HG02588 (cell line): ENCODE measurements at regions not wholly inside any gene's neighbourhood (a gene's known extent, or its start where the extent isn't known, plus 50 kb on each side); places are given as distances from the start of the nearest gene placed in this dataset.
A peak's percentile ranks its signal among the peaks of the same experiment; 100 is the strongest.
"Not testable (repeated sequence)": the region's sequence is repeated elsewhere in the genome, so short reads cannot be mapped to it uniquely, and the experiment has no call there.

Experiments used
- ATAC-seq: cut with Tn5 transposase; IDR thresholded peaks from one replicate; pipeline ENCODE4 v1.9.1; 2021; ENCODE audit warnings: mild to moderate bottlenecking, moderate library complexity; ENCODE audit not compliant: unreplicated experiment

DNA sequence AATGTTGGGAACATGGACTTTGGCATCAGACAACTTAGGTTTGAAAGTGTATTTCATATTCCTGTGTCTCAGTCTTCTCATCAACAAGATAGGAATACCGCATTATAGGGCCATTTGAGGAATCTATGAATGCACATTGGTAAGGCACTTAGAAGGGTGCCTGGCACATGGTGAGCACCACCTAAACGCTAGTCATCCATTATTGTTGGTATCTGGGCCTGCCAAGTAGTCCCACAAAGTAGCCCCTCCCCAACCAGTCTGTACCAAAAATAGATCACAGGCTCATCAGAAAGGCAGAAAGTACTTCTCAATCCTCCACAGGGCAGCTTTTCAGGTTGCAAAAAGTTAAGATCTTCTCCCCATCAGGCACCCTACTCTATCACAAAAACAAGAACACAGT is 162.3 kb upstream of the KLF3 start:
- no peak for ATAC-seq

DNA sequence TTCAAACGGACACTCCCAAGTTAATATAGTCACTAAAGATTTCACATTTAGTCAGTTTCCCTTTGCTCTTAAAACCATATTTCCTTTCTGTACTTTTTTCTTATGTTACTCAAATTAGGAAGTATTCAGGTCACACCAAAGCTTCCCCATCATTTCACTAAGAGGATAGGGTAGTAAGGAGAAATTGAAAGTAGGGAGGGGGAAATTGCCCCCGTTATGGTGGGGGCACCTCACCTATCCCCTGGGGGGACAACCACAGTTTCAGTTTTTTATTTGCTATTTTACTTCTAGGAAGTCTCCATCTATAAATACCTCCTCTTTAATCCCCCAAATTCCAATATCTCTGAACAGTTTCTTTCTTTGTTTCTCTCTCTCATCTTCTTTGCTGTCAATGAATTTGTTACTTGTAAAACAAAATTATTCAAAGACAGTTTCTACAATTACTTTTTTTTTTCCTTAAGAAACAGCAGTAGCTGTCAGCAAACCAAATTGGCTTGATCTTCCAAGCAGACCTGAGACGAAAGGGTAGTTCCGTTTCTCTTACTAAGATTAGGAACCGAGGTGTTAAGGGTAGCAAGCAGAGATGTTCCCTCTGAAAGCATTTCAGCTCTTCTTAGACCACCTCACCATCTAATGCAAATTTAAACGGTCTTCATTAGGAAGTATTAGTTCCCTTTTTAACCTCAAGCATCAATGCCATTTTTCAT is 160.2 kb upstream of the KLF3 start:
- peak; percentile 90 for ATAC-seq

DNA sequence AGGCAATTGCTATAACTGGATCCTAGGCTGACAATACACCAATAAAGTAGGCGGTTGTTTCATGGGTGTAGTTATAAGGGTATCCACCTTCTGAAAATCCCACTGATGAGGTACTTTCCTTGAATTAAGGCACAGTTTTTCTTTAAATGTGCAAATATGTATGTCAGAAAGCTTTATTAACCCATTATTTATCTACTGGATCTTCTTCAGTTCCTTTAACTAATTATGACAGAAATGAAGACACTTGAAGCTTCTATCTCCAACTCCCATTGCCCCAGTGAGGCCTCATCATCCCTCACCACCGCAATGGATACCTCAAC is 159.6 kb upstream of the KLF3 start:
- no peak for ATAC-seq

DNA sequence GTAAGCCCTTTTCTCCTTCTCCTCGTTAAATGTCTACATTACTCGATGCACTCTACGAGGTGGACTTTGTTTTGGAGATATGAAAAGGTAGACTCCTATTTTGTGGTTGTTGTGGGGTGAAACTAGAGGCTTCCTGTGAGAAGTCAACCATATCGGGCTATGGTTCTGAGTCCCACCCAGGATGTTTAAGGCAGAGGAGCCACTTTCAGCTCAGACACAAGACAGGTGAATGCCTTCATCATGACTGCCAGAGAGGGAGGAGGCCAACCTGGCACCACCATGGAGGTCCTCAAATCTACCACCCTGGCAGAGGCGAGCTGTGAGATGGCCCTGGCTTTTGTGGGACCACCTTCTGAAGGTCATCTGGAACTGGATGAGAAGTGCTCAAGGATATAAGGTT is 154.4 kb upstream of the KLF3 start:
- ATAC-seq = no peak

DNA sequence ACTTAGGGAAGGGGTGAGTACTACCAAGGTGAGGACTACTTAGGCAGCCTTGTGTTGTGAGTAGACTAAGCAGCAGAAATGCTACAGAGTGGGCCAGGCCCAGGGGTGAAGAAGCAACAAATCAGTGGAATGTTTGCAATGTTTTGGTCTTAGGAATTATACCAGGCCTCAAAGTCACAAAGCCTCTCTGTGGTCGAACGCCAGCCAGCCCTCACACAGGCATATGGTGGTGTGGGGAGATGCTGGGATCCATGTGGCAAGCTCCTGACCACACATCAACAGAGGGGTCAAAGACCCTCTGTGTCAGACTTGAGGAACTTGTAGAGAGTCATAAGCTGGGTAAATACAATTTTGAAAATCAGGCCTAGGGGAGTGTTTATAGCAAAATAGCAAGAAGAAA is 153.8 kb upstream of the KLF3 start:
- no peak for ATAC-seq

DNA sequence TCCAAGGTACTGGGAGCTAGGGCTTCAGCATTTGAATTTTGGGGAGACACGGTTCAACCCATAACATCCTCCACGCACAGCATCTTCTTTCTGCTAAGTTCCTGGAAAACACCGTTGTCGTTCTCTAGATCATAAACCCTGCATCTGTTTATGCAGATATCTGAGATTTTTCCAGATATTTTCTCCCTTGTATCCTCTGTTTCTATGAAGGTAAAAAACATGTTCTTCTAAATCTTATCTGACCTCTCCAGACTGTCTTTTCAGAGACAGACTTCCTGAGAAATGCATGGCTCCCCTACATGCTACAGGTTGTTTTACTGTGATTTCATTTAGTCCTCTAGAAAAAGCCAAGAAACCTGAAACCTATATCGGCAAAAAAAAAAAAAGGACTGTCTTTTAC is 152.3 kb upstream of the KLF3 start:
- no peak for ATAC-seq

DNA sequence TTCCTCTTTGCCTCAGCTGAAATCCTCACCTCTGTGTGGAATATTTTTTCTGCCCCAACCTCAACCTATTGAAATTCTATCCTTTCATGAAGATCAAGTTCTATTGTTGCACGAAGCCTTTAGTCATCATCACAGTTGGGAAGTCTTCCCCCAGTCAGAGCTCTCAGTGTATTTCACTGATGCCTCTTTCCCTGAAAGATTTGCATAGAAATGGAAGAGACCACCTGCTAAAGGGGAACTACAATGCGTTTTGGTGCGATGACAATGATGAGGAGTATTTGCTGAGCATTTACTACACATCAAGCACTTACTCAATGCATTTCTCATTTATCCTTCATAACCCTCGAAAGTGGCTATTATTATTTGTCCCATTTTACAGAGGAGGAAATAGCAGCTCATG is 151.2 kb upstream of the KLF3 start:
- no peak for ATAC-seq

DNA sequence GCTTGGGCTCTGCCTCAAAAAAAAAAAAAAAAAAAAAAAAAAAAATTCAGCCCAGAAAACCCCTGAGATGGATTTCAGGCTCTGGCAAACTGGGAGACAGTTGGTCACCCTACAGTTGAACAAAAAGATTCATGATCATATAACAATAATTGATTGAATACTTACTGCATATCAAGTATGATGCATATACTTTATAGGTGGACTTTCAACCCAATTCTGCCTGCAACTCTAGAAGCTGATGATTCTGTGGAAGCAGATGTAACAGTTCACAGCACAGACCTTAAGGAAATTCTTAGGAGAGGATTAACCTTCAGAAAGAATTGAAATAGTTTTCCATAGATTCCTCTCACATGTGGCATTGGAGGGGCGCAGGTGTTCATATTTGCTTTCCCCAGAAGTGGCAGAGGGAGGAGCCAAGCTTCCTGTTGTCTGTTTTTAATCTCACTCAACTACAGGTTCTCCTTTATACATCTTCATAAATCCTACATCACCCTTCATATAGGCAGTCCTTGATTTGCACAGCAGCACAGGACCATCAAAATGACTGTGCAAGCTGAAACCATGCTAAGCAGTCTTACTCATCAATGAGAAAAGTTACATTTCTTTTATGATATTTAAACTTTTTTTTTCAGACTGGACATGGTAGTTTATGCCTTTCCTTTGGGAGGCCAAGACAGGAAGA is 149.4 kb upstream of the KLF3 start:
- no peak for ATAC-seq

DNA sequence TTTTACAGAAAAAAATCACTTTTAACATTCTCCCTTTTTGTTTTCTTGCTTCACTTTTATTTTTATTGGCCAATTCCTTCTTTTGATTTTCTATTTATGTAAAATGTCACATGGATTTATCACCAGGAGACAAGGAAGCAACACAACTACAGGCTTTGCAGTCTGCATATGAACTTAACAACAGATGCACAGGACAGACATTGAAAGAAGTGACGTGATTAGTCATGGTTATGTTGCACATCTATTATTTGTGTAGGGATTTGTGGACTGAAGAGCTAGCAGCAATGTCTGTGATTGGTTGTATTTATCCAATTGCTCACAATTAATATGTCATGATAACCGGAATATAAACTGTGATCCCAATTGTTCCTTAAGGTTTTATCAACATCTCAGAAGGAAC is 147.8 kb upstream of the KLF3 start:
- no peak for ATAC-seq

DNA sequence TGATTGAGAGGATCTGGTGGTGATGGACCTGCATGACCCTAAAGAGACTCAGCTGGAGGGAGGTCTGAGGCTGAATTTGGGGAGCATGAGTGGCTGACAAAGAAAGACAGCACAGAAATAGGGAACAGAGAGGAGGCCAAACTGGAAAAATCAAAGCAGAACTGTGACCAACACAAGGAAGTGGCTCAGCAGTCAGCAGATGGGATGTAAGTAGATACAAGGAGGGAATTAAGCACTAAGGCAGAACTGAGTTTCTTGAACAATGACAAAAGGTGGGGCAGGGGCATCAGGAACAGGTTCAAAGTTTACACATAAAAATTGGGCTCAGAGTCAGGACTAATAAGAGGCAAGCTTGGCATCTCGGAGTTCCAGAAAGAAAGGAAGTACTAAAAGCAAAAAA is 144.3 kb upstream of the KLF3 start:
- no peak for ATAC-seq

DNA sequence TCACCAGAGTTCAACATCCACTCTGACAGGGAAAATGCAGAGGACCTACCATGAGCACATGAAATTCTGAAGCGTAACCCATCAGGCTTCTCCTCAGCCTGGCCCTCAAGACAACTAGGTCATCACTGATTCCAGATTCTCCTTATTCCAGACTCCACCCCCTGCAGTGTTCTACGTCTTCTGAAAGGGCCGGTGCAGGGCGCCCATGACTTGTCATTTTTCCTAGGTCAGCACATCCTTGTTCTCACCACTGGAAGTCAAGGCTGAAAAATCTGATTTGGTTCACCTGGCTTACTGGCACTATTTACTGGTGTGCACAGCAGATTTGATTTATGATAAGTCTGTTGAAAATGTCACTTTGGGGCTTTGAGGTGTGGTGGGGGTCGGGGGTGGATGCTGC is 140.9 kb upstream of the KLF3 start:
- no peak for ATAC-seq

DNA sequence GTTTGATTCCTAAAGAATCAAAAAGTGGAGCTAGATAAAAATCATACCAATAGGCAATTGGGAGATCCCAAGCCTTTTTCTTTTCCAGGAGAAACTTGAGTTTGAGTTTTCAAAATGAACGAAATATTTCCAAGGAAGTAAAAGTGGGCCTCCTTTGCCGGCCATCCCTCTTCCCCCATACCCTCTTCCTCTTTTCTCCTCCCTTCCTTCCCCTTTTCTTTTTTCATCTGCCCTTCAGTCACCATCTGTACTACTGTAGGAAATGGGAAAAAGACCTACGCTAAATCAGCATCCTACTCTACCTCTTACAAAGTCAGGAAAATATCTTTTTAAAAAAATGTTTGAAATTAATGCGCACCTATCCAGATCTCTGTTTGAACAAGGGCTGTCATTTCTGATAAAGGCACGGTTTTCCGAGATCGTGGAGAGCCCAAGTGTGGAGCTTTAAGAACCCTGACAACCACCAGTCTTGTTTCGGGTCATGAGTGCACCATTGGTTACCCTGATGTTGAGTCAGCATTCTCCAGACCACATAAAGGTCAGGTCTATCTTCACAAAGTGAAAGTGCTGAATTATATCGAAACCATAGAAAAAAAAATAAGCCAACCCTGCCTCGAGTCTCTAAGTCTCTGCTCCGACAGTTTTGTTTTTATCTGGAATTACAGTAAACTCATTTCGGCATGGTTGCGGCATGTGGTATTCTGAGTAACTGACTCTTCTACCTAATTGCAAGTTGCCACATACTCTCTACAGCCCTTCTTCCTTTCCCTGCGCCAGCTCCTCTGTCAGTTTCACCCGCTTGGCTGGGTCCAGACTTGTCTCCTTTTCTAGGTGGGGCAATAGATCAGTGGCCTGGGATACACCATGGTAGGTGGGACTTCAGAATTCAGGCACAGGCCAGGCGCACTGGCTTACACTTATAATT is 140.2 kb upstream of the KLF3 start:
- ATAC-seq = peak; percentile 97

DNA sequence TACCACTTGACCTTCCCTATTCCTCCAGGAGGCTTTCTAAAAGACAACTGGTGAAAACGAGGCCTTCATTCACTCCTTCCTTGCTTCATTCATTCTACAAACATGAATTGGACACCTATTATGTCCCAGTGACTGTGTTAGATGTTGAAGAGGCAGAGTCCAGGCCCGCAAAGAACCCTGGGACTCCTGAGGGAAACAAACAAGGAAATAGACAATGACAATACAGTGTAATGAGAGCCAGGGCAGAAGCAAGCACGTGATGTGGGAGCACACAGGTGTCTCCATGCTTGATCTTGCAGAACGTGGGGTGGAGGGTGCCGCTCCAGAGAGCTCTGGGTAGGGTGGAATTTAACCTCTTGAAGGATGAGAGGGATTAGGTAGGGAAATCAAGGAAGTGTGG is 137.6 kb upstream of the KLF3 start:
- ATAC-seq = no peak

DNA sequence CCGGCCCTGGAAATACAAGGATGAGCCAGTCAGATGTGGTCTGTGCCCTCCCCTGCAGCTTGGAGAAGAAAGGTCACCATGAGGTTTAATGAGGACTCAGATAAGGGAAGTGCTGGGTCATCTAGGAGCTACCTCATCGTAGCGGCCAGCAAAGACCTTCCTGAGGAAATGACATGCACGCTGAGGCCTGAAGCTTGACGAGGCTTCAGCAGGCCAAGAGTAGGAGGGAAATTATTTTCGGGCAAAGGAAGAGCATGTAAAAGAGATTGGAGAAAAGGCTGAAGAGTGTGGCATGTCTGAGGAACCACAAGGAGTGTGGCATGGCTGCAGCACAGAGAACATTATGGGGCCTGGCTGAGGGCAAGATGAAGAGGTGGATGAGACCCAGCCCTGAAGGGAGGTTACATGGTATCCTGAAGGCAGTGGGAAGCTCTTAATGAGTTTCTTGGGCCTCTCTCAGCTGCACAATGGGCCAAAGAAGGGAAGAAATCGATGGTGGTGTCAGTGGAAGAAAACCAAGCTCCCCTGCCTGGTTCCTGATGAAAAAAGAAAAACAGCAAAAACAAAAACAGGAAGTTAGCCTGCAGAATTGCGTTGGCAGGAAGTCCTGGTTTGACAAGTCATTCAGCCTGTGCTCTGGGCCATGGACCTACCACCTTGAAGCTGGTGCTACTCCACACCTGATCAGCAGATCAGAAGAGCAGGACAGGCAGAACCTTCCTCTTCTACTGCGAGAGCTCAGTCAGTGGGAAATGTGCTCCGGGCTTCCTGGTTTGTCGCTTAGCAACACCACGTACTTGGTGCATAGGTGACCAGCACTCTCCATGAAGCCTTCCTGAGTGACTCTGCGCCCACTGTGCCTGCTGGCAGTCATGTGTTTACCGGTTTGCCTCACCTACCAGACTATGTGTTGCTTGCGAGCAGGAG is 134.5 kb upstream of the KLF3 start:
- peak; percentile 76 for ATAC-seq

DNA sequence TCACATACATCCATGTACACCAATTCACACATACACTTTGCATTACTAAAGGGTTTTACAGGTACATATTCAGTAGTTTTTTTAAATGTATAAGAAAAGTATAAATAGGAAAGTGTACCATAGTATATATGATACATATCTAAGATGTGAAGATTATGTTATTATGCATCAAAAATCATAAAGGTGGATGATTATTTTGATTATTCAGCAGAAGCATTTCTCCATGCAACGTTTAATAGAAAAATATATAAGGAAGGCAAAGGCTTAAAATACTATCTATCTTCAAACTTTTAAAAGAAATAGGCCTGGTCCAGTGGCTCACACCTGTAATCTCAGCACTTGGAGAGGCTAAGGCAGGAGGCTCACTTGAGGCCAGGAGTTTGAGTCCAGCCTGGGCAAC is 133.5 kb upstream of the KLF3 start:
- ATAC-seq = no peak

DNA sequence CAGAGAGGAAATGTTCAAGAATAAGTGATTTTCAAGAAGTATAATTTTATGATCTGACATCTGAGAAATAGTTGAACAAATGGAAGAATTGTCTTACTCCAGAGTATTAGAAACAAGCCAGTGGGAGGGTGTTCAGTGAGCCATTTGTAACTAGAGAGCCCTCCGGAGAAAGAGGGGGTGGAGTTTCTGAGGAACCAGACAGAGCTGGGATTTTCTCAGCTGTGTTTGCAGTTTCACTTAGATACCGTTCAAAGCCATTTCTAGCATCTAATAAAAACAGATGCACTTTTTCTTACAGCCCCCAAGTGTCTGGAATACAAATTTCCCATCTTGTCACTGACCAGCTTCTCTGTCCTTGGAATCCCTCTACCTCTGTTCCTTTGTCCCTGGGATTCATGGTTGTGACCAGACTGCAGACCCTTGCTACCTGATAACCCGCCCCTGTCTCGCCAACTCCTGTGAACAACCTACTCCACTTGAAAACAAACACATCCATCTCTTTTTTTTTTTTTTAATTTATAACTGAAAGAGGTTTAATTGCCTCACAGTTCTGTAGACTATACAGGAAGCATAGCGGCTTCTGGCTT is 132.8 kb upstream of the KLF3 start:
- no peak for ATAC-seq

DNA sequence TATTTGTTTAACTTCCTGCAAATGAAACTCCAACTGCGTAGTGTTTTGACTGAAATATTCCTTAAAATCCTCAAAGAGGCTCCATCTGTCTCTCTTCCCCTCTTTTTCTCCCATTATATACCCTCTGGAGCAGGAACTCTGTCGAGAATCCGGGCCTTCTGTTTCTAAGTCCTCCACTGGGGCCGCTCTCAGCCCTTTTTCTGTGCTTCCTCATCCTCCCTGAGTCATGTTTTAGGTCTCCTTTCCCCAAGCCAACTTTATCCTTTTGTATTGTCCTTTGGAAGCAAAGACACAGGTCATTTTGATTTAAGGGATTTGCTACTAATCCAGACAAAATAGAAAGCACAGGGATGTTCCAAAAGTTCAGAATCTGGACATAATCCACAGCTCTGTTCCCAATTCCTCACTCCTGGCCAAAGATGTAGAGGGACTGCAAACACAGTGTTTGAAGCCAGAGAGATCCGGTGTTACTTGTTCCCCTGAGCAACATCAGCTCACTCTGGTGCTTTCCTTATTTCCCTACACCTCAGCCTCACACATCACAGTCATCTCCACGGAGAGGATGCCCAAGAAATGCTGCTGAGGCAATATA is 131.0 kb upstream of the KLF3 start:
- ATAC-seq = no peak

DNA sequence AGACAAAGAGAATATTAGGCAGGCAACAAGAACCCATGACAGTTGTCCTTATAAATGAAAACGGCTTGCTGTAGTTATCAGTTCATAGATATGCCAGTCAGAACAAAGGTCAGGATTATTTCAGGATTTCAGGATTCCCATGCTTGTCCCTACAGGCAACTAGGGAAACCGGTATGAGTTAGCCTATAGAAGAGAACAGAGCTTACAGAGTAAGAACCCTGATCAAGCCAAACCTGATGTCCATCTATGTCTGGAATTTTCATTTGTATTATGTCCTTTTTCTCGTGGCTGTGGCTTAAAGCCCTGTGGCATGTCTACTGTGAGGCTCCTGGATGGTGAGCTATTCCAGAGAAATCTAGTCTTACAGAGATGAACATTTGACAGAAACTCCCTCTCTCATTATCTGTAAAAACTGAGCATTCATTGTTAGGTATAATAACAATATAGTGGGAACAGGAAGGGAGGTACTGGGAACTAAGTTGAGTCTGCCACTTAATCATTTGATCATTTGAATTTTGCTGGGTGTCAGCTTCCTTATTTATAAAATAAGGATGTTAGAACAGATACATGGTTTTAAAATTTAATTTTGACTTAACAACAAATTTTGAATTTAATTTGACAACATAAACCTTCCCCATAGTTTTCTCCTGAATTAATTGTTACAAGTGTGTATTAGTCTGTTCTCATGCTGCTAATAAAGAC is 129.5 kb upstream of the KLF3 start:
- ATAC-seq = no peak

DNA sequence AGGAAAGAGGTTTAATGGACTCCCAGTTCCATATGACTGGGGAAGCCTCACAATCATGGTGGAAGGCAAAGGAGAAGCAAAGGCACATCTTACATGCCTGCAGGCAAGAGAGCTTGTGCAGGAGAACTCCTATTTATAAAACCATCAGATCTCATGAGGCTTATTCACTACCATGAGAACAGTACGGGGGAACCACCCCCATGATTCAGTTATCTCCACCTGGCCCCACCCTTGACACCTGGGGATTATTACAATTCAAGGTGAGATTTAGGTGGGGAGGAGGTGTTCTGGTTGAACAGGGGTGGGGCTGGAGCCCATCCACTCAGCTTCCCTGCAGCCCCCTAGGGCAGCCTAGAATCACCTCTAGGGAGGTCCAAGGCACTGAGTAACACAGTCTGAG is 128.9 kb upstream of the KLF3 start:
- not testable (repeated sequence) for ATAC-seq

DNA sequence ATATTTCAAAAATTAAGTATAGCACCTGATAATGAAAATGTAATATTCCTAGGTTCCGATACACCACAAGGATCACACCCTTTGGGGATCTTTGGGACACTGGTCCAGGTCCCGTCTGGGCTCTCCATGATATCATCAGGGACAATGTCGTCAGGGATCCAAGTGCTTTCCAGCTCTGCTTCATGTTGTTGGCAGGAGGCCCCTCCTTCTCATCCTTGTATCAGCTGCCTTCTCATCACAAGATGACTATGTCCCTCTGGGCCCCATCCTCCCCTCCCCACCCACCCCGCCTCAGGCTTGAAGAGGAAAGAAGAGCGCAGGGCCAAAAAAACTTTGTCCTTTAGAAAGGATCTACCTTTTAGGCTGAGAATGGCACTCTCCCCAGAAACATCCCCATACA is 128.3 kb upstream of the KLF3 start:
- ATAC-seq = no peak
